Neuronal stem cell (in vitro differentiated cells): ENCODE measurements at regions not wholly inside any gene's neighbourhood (a gene's known extent, or its start where the extent isn't known, plus 50 kb on each side); places are given as distances from the start of the nearest gene placed in this dataset.

Experiments
- DNase-seq: peaks from one replicate; pipeline ENCODE4 v3.0.0-alpha.2; 2013; ENCODE audit warnings: low spot score
- H2AFZ ChIP-seq: one replicate; pipeline ENCODE4 v1.6.1; 2013; ENCODE audit warnings: mild to moderate bottlenecking, low read length, inconsistent platforms
- H2AK5ac ChIP-seq: 2 replicates; pipeline ENCODE4 v1.6.1; 2013; ENCODE audit warnings: low read depth, mild to moderate bottlenecking, inconsistent platforms, low read length, moderate library complexity, mixed read lengths
- H2BK120ac ChIP-seq: 2 replicates; pipeline ENCODE4 v1.6.1; 2013; ENCODE audit warnings: low read depth, mild to moderate bottlenecking, inconsistent platforms, low read length, moderate library complexity, mixed read lengths
- H2BK12ac ChIP-seq: one replicate; pipeline ENCODE4 v1.6.1; 2013; ENCODE audit warnings: low read length, inconsistent platforms
- H2BK15ac ChIP-seq: 2 replicates; pipeline ENCODE4 v1.6.1; 2013; ENCODE audit warnings: mild to moderate bottlenecking, low read length, inconsistent platforms, mixed read lengths
- H2BK5ac ChIP-seq: one replicate; pipeline ENCODE4 v1.6.1; 2013; ENCODE audit warnings: inconsistent platforms, mild to moderate bottlenecking, low read length, moderate library complexity
- H3K14ac ChIP-seq: one replicate; pipeline ENCODE4 v1.6.1; 2013; ENCODE audit warnings: low read length, inconsistent platforms
- H3K18ac ChIP-seq: 2 replicates; pipeline ENCODE4 v1.6.1; 2013; ENCODE audit warnings: low read length, inconsistent platforms
- H3K23ac ChIP-seq: 2 replicates; pipeline ENCODE4 v1.6.1; 2013; ENCODE audit warnings: low read depth, mild to moderate bottlenecking, mixed read lengths, low read length, inconsistent platforms; ENCODE audit not compliant: poor library complexity
- H3K27ac ChIP-seq: replicated peaks from 3 replicates; pipeline ENCODE4 v1.5.1; 2013; ENCODE audit warnings: low read length, inconsistent platforms
- H3K27me3 ChIP-seq, 3 experiments: 2 replicates each; pipeline ENCODE4 v1.6.1; 2013; ENCODE audit warnings: low read length in 3 of 3, mild to moderate bottlenecking in 2 of 3, inconsistent platforms in 1 of 3, low read depth in 1 of 3, mixed read lengths in 1 of 3, moderate library complexity in 1 of 3; ENCODE audit not compliant: control insufficient read depth in 3 of 3, insufficient read depth in 3 of 3
- H3K36me3 ChIP-seq, 2 donors: replicated peaks in 1 of 2; 2 replicates each; pipeline ENCODE4 v1.6.1; 2013; ENCODE audit warnings: low read length in 2 of 2; ENCODE audit not compliant: control insufficient read depth in 2 of 2, insufficient read depth in 2 of 2
- H3K4ac ChIP-seq: 2 replicates; pipeline ENCODE4 v1.6.1; 2013; ENCODE audit warnings: inconsistent platforms, mild to moderate bottlenecking, low read length, moderate library complexity
- H3K4me1 ChIP-seq, 2 donors: 1 replicate in 1 of 2; 2 replicates in 1 of 2; pipeline ENCODE4 v1.6.1; 2013; ENCODE audit warnings: low read length in 2 of 2, low read depth in 1 of 2; ENCODE audit not compliant: control insufficient read depth in 2 of 2, insufficient read depth in 1 of 2
- H3K4me2 ChIP-seq: one replicate; pipeline ENCODE4 v1.6.1; 2013; ENCODE audit warnings: mild to moderate bottlenecking, low read length, inconsistent platforms; ENCODE audit not compliant: insufficient read depth, poor library complexity, severe bottlenecking
- H3K4me3 ChIP-seq, 2 donors: 2 replicates each; pipeline ENCODE4 v1.5.1; 2013; ENCODE audit warnings: low read length in 2 of 2, mild to moderate bottlenecking in 2 of 2, inconsistent platforms in 1 of 2, moderate library complexity in 1 of 2
- H3K79me1 ChIP-seq: one replicate; pipeline ENCODE4 v1.6.1; 2013; ENCODE audit warnings: low read depth, mild to moderate bottlenecking, inconsistent platforms, low read length, moderate library complexity
- H3K9ac ChIP-seq: one replicate; pipeline ENCODE4 v1.6.1; 2013; ENCODE audit warnings: mild to moderate bottlenecking, low read depth, low read length, inconsistent platforms; ENCODE audit not compliant: poor library complexity
- H3K9me3 ChIP-seq, 2 donors: replicated peaks in 1 of 2; 2 replicates each; pipeline versions ENCODE3 to v1.6.1; 2013; ENCODE audit warnings: low read length in 2 of 2, mild to moderate bottlenecking in 2 of 2, inconsistent platforms in 1 of 2, low read depth in 1 of 2, mixed read lengths in 1 of 2, moderate library complexity in 1 of 2; ENCODE audit not compliant: control insufficient read depth in 2 of 2, insufficient read depth in 1 of 2
- H4K8ac ChIP-seq: one replicate; pipeline ENCODE4 v1.6.1; 2013; ENCODE audit warnings: low read depth, mild to moderate bottlenecking, inconsistent platforms, low read length, moderate library complexity
- H4K91ac ChIP-seq: one replicate; pipeline ENCODE4 v1.6.1; 2013; ENCODE audit warnings: low read length, low read depth, mild to moderate bottlenecking, inconsistent platforms; ENCODE audit not compliant: poor library complexity
- WGBS, 2 donors: extraction: QIAGEN DNeasy Blood & Tissue Kit; methylation state at CpG; one replicate each; pipeline ENCODE4 v1.1.7; 2013; ENCODE audit warnings: missing lambda C conversion rate in 2 of 2, mixed read lengths in 1 of 2; ENCODE audit not compliant: insufficient read length in 2 of 2, insufficient replicate concordance in 1 of 2; ENCODE audit errors: extremely low coverage in 2 of 2; 5-methylcytosine and 5-hydroxymethylcytosine counted together

GRCh38 chr22:22812031-22812905 is 75.3 kb upstream of the IGLL5 start:
- H3K18ac ChIP-seq: no peak overlapping the region
- H3K4me2 ChIP-seq: no peak overlapping the region
- H3K9ac ChIP-seq: no peak overlapping the region
- no peak for DNase-seq
- no peak overlapping the region for H4K91ac ChIP-seq
- peaks cover 0 to 9% (median 0%) of the 10 kb centered on the region in 3 experiments for H3K27me3 ChIP-seq
- WGBS, 2 donors: no CpG with 5 or more reads among the region's 10 CpGs
- H2BK120ac ChIP-seq: no peak overlapping the region
- no peak overlapping the region for H2BK15ac ChIP-seq
- no peaks in the 10 kb centered on the region for H3K4me1 ChIP-seq
- no peak overlapping the region for H2AFZ ChIP-seq
- H2AK5ac ChIP-seq: no peak overlapping the region
- H3K23ac ChIP-seq: peak overlapping the region; percentile 96
- no peak overlapping the region for H3K4me3 ChIP-seq
- no peaks in the 10 kb centered on the region for H3K79me1 ChIP-seq
- H4K8ac ChIP-seq: no peak overlapping the region
- H2BK5ac ChIP-seq: no peak overlapping the region
- H3K9me3 ChIP-seq: peaks cover 0 to 2% of the 10 kb centered on the region in 2 donors
- H3K27ac ChIP-seq: no peak overlapping the region
- H3K14ac ChIP-seq: no peak overlapping the region
- H3K4ac ChIP-seq: no peak overlapping the region
- H3K36me3 ChIP-seq: no peaks in the 10 kb centered on the region
- no peak overlapping the region for H2BK12ac ChIP-seq

DNA sequence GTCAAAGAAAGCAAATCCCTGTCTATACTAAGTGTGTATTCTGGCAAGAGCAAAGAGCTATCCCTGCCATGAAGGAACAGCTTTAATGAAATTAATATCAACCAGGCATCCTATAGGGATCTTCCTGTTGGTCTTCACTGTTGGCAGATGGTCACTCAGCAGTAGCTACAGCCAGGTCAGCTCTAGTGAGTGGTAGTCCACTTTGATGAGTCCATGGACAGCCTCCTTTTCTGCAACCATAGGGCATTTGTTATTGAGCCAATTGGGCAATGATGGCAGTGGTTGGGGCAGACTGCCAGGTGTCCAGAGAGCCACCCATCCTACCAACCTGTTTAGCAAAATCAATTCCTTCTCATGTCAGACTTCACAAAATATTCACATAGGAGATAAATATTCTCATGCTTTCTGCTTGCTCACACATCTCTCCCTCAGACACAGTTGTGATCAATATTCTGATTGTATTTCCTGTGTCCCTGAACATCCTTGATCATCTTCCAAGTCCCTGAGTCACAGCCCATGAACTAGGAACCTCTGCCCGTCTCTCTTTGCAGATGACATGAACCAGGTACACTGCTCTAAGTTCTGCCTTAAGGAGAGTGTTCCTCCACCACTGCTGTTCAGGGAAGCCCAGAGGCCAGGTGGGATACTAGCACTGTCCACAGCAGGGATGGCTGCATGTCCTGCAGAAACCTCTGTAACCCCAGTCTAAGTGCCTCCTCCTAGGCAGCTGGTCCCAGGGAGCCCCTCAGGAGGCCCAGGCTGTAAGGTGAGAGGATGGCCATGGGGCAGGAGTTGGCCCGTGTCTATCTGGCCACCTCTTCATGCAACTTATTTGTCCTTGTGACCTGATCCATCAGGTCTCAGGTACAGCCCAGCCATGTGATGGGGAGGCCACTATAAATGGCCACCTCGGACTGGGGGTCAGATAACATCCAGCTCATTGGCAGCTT is 74.2 kb upstream of the IGLL5 start:
- peak overlapping the region; percentile 77 for H3K18ac ChIP-seq
- no peak overlapping the region for H2BK5ac ChIP-seq
- no peak for DNase-seq
- no CpG with 5 or more reads among the region's 3 CpGs for WGBS, 2 donors
- H3K23ac ChIP-seq: peak overlapping the region; percentile 92
- H3K79me1 ChIP-seq: no peaks in the 10 kb centered on the region
- no peaks in the 10 kb centered on the region for H3K4me1 ChIP-seq
- H3K27me3 ChIP-seq: peaks cover 0 to 9% (median 0%) of the 10 kb centered on the region in 3 experiments
- no peaks in the 10 kb centered on the region for H3K36me3 ChIP-seq
- peaks cover 0 to 2% of the 10 kb centered on the region in 2 donors for H3K9me3 ChIP-seq
- H2BK12ac ChIP-seq: no peak overlapping the region
- no peak overlapping the region for H3K4me2 ChIP-seq
- H2BK15ac ChIP-seq: no peak overlapping the region
- H3K14ac ChIP-seq: no peak overlapping the region
- H2BK120ac ChIP-seq: no peak overlapping the region
- H4K91ac ChIP-seq: no peak overlapping the region
- no peak overlapping the region for H3K4me3 ChIP-seq
- no peak overlapping the region for H3K4ac ChIP-seq
- no peak overlapping the region for H3K9ac ChIP-seq
- H2AFZ ChIP-seq: no peak overlapping the region
- no peak overlapping the region for H4K8ac ChIP-seq
- H2AK5ac ChIP-seq: no peak overlapping the region
- H3K27ac ChIP-seq: no peak overlapping the region

DNA sequence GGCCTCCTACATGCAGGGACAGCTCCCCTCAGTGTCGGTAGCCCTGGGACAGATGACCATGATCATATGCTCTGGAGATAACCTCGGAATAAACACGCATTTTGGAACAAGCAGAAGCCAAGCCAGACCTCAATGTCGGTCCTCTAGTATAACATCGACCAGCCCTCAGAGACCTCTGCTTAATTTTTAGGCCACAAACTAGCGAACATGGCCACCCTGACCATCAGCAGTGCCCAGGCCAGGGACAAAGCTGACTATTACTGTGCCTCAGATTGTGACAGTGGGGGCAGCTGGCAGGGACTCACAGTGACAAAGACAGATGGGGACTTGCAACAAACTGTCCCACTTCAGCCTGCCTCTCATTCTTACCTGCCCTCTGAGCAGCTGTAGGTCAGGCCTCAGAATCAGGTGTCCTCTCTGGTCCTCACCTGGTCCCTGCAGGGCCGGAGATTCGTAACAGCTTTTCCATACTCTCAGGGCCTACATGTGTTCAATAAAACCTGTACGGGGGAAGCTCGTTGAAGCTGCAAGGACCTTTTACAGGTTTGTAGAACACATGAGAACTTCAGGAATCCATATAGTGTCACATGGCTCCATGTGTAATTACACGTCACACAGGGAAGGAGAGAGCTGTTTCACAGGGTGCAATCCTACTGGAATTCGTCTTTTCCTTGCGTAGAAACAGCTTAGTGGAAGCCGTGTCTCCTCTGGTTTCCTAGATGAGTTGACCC is 72.8 kb upstream of the IGLL5 start:
- WGBS, 2 donors: no CpG with 5 or more reads among the region's 14 CpGs
- Histone ChIP-seq H4K8ac (no peak overlapping the region), H2BK12ac (no peak overlapping the region), H3K4me2 (no peak overlapping the region), H3K18ac (no peak overlapping the region), H2BK120ac (no peak overlapping the region), H3K9ac (no peak overlapping the region), H3K4me1 (no peaks in the 10 kb centered on the region), H3K79me1 (no peaks in the 10 kb centered on the region), H2BK15ac (no peak overlapping the region), H3K23ac (no peak overlapping the region), H4K91ac (no peak overlapping the region), H3K36me3 (no peaks in the 10 kb centered on the region), H2BK5ac (no peak overlapping the region), H3K4ac (no peak overlapping the region), H3K27ac (no peak overlapping the region), H3K14ac (no peak overlapping the region), H3K4me3 (no peak overlapping the region), H3K27me3 (peaks cover 0 to 9% (median 0%) of the 10 kb centered on the region in 3 experiments), H2AK5ac (no peak overlapping the region), H3K9me3 (peaks cover 0 to 2% of the 10 kb centered on the region in 2 donors), H2AFZ (no peak overlapping the region)
- no peak for DNase-seq
